Neural cell (in vitro differentiated cells): ENCODE measurements at regions not wholly inside any gene's neighbourhood (a gene's known extent, or its start where the extent isn't known, plus 50 kb on each side); places are given as distances from the start of the nearest gene placed in this dataset.

Source experiments
- EP300 ChIP-seq: fragments of 450-650 bp; conservative IDR thresholded peaks from 2 replicates; pipeline ENCODE4 v1.6.1; 2014; ENCODE audit warnings: antibody characterized with exemption, mild to moderate bottlenecking, moderate library complexity; ENCODE audit not compliant: poor library complexity, severe bottlenecking
- EZH2 ChIP-seq: fragments of 200-600, 300-800 bp; shearing (Covaris generic), sonication (generic); IDR thresholded peaks from 2 replicates; pipeline ENCODE4 v1.6.1; 2014; ENCODE audit warnings: antibody characterized with exemption, low read length, borderline replicate concordance, mild to moderate bottlenecking; ENCODE audit not compliant: insufficient read depth, poor library complexity, severe bottlenecking
- MXI1 ChIP-seq: fragments of 450-650 bp; conservative IDR thresholded peaks from 2 replicates; pipeline ENCODE4 v1.6.1; 2014; ENCODE audit warnings: antibody characterized with exemption, mild to moderate bottlenecking; ENCODE audit not compliant: poor library complexity, severe bottlenecking
- POLR2AphosphoS5 ChIP-seq: IDR thresholded peaks from 2 replicates; pipeline ENCODE4 v1.6.1; 2012
- RAD21 ChIP-seq: fragments of 450-650 bp; conservative IDR thresholded peaks from 2 replicates; pipeline ENCODE4 v1.6.1; 2014; ENCODE audit warnings: antibody characterized with exemption, mild to moderate bottlenecking, moderate library complexity
- SMC3 ChIP-seq: fragments of 450-650 bp; conservative IDR thresholded peaks from 2 replicates; pipeline ENCODE4 v1.6.1; 2014; ENCODE audit warnings: antibody characterized with exemption, mild to moderate bottlenecking, moderate library complexity; ENCODE audit not compliant: poor library complexity
- TAF1 ChIP-seq: IDR thresholded peaks from 2 replicates; pipeline ENCODE4 v1.6.1; 2012; ENCODE audit warnings: low read depth
- TF ChIP-seq, protein P1 (sequence below): fragments of 450-650 bp; IDR thresholded peaks from 2 replicates; pipeline ENCODE4 v1.5.1; 2014; ENCODE audit warnings: antibody characterized with exemption, mild to moderate bottlenecking, moderate library complexity; ENCODE audit not compliant: poor library complexity, severe bottlenecking
- TF ChIP-seq, protein P2 (sequence below): IDR thresholded peaks from 2 replicates; pipeline ENCODE4 v1.6.1; 2012; ENCODE audit warnings: borderline replicate concordance

DNA sequence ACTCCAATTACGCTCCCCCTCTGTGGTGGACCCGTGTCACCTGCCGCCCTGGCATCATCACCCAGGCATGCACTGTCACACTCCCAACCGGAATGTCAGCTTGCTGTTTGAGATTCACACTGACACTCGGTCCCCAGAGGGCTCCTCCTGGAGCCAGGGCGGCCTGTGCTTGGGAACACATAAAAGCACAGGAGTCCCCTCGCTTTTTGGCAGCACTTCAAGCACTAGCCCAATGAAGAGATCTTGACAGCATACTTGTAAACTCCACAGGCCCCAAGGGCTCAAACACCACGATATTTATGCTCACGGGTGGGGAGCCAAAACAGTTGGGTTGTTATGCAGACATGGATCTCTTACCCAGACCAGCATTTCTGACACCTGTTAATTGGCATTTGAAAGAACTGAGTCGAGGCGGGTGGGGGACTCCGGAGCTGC is 90.8 kb upstream of the EGFLAM start:
- TF ChIP-seq, protein P1, sequence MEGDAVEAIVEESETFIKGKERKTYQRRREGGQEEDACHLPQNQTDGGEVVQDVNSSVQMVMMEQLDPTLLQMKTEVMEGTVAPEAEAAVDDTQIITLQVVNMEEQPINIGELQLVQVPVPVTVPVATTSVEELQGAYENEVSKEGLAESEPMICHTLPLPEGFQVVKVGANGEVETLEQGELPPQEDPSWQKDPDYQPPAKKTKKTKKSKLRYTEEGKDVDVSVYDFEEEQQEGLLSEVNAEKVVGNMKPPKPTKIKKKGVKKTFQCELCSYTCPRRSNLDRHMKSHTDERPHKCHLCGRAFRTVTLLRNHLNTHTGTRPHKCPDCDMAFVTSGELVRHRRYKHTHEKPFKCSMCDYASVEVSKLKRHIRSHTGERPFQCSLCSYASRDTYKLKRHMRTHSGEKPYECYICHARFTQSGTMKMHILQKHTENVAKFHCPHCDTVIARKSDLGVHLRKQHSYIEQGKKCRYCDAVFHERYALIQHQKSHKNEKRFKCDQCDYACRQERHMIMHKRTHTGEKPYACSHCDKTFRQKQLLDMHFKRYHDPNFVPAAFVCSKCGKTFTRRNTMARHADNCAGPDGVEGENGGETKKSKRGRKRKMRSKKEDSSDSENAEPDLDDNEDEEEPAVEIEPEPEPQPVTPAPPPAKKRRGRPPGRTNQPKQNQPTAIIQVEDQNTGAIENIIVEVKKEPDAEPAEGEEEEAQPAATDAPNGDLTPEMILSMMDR, result no peak
- TF ChIP-seq SMC3 (no peak), POLR2AphosphoS5 (no peak), MXI1 (no peak), EP300 (no peak), TAF1 (no peak), RAD21 (no peak), EZH2 (no peak)
- TF ChIP-seq, protein P2, sequence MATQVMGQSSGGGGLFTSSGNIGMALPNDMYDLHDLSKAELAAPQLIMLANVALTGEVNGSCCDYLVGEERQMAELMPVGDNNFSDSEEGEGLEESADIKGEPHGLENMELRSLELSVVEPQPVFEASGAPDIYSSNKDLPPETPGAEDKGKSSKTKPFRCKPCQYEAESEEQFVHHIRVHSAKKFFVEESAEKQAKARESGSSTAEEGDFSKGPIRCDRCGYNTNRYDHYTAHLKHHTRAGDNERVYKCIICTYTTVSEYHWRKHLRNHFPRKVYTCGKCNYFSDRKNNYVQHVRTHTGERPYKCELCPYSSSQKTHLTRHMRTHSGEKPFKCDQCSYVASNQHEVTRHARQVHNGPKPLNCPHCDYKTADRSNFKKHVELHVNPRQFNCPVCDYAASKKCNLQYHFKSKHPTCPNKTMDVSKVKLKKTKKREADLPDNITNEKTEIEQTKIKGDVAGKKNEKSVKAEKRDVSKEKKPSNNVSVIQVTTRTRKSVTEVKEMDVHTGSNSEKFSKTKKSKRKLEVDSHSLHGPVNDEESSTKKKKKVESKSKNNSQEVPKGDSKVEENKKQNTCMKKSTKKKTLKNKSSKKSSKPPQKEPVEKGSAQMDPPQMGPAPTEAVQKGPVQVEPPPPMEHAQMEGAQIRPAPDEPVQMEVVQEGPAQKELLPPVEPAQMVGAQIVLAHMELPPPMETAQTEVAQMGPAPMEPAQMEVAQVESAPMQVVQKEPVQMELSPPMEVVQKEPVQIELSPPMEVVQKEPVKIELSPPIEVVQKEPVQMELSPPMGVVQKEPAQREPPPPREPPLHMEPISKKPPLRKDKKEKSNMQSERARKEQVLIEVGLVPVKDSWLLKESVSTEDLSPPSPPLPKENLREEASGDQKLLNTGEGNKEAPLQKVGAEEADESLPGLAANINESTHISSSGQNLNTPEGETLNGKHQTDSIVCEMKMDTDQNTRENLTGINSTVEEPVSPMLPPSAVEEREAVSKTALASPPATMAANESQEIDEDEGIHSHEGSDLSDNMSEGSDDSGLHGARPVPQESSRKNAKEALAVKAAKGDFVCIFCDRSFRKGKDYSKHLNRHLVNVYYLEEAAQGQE, result no peak
